Thyroid gland (tissue), 4 donors: ENCODE measurements at regions not wholly inside any gene's neighbourhood (a gene's known extent, or its start where the extent isn't known, plus 50 kb on each side); places are given as distances from the start of the nearest gene placed in this dataset.
"Not testable (repeated sequence)": the region's sequence is repeated elsewhere in the genome, so short reads cannot be mapped to it uniquely, and the experiment has no call there.

Experiments
- DNase-seq, 2 donors: peaks; one replicate each; pipeline ENCODE4 v3.0.0-alpha.2; 2019
- H3K27ac ChIP-seq, 3 donors: fragments of 200-600 bp; sonication (generic); 1 replicate in 2 of 3; 2 replicates in 1 of 3; pipeline ENCODE4 v1.5.1; 2016 to 2019; ENCODE audit warnings: mild to moderate bottlenecking in 1 of 3, moderate library complexity in 1 of 3
- H3K27me3 ChIP-seq: fragments of 200-600 bp; sonication (generic); one replicate; pipeline ENCODE4 v1.5.1; 2019
- H3K36me3 ChIP-seq, 2 donors: fragments of 200-600 bp; sonication (generic); one replicate each; pipeline ENCODE4 v1.5.1; 2016 to 2019
- H3K4me1 ChIP-seq, 2 donors: fragments of 200-600 bp; sonication (generic); one replicate each; pipeline ENCODE4 v1.5.1; 2017 to 2019
- H3K4me3 ChIP-seq, 3 donors: fragments of 200-600 bp; sonication (generic); replicated peaks in 1 of 3; 1 replicate in 2 of 3; 2 replicates in 1 of 3; pipeline ENCODE4 v1.5.1; 2016; ENCODE audit warnings: mild to moderate bottlenecking in 1 of 3
- H3K9me3 ChIP-seq: fragments of 200-600 bp; sonication (generic); one replicate; pipeline ENCODE4 v1.5.1; 2017
- POLR2A ChIP-seq, 2 donors: fragments of 450-650 bp; IDR thresholded peaks; one replicate each; pipeline ENCODE4 v1.6.1; 2017; ENCODE audit warnings: antibody characterized with exemption in 2 of 2, mild to moderate bottlenecking in 2 of 2, moderate library complexity in 1 of 2
- WGBS, 2 donors: methylation state at CpG; one replicate each; pipeline ENCODE4 v1.1.5; 2017; 5-methylcytosine and 5-hydroxymethylcytosine counted together
- intact Hi-C: fragments of 100-400 bp; cut with DNase I; formaldehyde crosslinking; loops from one replicate; pipeline ENCODE4 v1.15.1; 2023
- TF ChIP-seq, protein P1 (sequence below), 6 experiments: fragments of 200-600 bp in 3 of 6; fragments of 450-650 bp in 3 of 6; sonication (generic) in 3 of 6; IDR thresholded peaks; one replicate each; pipeline ENCODE4 v1.5.1; 2016 to 2019; ENCODE audit warnings: antibody characterized with exemption in 6 of 6, mild to moderate bottlenecking in 2 of 6, inconsistent platforms in 1 of 6, moderate library complexity in 1 of 6

DNA sequence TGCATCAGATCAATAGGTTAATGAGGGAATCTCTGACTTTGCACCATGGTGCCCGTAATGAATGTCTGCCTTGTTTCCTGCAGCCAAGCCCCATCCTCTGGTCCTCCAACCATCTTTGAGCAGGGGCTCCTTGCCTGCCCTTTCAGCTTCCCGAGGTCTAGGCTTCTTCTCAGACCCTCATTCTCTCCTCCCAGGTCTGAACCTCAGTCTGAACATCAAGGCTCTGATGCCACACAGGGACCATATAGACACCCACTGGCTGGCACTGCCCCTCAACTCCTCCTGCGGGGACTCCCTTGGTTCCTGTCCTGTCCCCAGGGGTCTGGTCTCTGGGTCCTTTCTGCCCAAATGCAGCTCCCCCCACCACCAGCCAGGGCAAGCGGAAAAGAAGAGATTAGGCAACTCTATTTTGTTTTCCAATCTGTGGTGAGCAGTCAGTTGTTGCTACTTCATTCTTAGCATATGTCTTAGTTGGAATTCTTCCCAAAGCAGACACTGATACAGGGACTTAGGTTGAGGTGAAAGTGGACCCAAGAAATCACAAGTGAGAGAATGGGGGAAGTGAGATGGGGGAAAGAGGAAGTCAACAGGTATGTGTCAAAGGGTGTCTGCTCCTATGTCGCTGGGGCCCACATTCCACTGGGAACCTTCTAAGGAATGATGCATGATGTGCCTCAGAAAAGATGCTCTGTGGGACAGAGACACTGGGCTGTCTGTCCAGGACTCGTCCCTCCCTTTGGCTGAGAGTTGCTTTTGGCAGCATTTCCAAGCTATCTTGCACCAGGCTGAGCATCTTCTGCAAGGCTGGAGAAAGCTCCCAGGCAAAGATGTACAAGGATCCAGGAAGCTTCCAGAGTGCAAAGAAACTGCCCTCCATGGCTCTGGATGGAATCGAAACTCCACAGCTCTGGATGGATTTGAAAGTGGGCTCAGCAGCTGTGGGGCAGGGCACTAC lies 1096.5 kb upstream of the TMEM132C start:
- DNase-seq = no peak
- TF ChIP-seq, protein P1, sequence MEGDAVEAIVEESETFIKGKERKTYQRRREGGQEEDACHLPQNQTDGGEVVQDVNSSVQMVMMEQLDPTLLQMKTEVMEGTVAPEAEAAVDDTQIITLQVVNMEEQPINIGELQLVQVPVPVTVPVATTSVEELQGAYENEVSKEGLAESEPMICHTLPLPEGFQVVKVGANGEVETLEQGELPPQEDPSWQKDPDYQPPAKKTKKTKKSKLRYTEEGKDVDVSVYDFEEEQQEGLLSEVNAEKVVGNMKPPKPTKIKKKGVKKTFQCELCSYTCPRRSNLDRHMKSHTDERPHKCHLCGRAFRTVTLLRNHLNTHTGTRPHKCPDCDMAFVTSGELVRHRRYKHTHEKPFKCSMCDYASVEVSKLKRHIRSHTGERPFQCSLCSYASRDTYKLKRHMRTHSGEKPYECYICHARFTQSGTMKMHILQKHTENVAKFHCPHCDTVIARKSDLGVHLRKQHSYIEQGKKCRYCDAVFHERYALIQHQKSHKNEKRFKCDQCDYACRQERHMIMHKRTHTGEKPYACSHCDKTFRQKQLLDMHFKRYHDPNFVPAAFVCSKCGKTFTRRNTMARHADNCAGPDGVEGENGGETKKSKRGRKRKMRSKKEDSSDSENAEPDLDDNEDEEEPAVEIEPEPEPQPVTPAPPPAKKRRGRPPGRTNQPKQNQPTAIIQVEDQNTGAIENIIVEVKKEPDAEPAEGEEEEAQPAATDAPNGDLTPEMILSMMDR (IDR thresholded peaks at IDR 0.05) = no peak
- TF ChIP-seq POLR2A (IDR thresholded peaks at IDR 0.05) = no peak
- H3K27me3 ChIP-seq = no peaks in the 10 kb centered on the region
- H3K4me3 ChIP-seq = no peak overlapping the region
- no peaks in the 10 kb centered on the region for H3K36me3 ChIP-seq
- H3K27ac ChIP-seq = no peak overlapping the region
- no peaks in the 10 kb centered on the region for H3K9me3 ChIP-seq
- intact Hi-C loops = no loop called here
- WGBS, 2 donors = 52 to 63% methylated on average over 7 of the region's 7 CpGs
- no peaks in the 10 kb centered on the region for H3K4me1 ChIP-seq

DNA sequence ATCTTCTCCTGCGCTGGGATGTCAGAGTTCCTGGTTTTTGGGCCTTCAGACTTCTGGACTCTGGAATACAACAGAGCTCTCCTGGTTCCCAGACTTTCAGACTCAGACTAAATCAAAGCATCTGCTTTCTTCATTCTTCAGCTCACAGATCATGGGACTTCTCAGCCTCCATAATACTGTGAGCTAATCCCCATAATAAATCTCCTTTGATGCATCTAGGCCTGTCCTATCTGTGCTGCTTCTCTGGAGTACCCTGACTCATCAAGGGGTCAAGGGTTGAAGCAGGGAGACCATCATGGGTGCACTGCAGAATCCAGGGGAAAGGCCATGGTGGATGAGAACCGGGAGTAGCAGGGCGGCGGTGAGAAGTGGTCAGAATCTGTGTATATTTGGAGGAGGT lies 1094.1 kb upstream of the TMEM132C start:
- Histone ChIP-seq H3K36me3 (no peaks in the 10 kb centered on the region), H3K27me3 (no peaks in the 10 kb centered on the region), H3K9me3 (no peaks in the 10 kb centered on the region), H3K4me3 (no peak overlapping the region), H3K27ac (no peak overlapping the region), H3K4me1 (no peaks in the 10 kb centered on the region)
- intact Hi-C loops = no loop called here
- DNase-seq = no peak
- 90 to 94% methylated on average over 4 of the region's 4 CpGs for WGBS, 2 donors
- TF ChIP-seq, protein P1 (IDR thresholded peaks at IDR 0.05) = no peak
- TF ChIP-seq POLR2A (IDR thresholded peaks at IDR 0.05) = no peak

DNA sequence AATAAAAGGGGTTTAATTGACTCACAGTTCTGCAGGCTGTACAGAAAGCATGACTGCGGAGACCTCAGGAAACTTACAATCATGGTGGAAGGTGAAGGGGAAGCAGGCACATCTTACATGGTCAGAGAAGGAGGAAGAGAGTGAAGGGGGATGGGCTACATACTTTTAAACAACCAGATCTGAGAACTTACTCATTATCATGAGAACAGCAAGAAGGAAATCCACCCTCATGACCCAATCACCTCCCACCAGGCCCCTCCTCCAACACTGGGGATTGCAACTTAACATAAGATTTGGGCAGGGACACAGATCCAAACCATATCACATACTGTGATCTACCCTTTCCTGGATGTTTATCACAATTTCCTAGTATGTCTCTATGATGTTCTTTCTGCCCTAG lies 1093.0 kb upstream of the TMEM132C start:
- H3K4me3 ChIP-seq, H3K27ac ChIP-seq, DNase-seq, H3K36me3 ChIP-seq, H3K4me1 ChIP-seq, intact Hi-C loops, H3K27me3 ChIP-seq, H3K9me3 ChIP-seq: not testable (repeated sequence)
- WGBS, 2 donors = 85 to 97% methylated on average over 1 of the region's 1 CpG

DNA sequence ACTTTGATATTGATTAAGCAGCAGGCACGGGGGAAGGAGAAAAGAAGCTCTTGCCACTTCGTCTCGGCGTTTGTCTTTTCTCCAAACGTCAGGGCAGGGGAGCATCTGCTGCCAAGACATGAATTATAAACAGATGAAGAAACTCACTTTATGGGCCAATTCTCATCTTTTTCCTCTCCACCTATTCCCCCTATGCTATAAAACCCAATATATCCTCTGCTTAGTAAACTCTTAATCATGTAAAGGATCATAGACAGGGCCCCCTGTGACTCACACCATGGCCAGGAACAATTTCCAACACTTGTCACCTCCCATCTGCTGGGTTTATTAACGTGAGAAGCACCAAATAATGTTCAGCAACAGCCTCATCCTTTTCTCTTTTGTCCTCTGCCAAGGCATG lies 1092.1 kb upstream of the TMEM132C start:
- TF ChIP-seq, protein P1 (IDR thresholded peaks at IDR 0.05) = no peak
- no peak for TF ChIP-seq POLR2A (IDR thresholded peaks at IDR 0.05)
- WGBS, 2 donors = 85% methylated on average over 6 of the region's 6 CpGs
- Histone ChIP-seq H3K9me3 (no peaks in the 10 kb centered on the region), H3K4me3 (no peak overlapping the region), H3K36me3 (no peaks in the 10 kb centered on the region), H3K27me3 (no peaks in the 10 kb centered on the region), H3K4me1 (no peaks in the 10 kb centered on the region), H3K27ac (no peak overlapping the region)
- intact Hi-C loops = no loop called here
- DNase-seq = no peak

DNA sequence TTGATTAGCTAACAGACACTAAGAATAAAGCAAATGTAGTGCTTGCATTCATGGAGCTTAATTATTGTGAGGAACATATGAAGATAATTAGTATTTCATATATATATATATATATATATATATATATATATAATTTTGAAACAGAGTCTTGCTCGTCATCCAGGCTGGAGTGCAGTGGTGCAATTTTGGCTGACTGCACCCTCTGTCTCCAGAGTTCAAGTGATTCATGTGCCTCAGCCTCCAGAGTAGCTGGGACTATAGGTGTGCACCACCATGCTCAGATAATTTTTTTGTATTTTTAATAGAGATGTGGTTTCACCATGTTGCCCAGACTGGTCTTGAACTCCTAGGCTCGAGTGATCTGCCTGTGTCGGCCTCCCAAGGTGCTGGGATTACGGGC lies 1091.6 kb upstream of the TMEM132C start:
- H3K9me3 ChIP-seq = no peaks in the 10 kb centered on the region
- H3K36me3 ChIP-seq = no peaks in the 10 kb centered on the region
- no peak for DNase-seq
- TF ChIP-seq, protein P1 (IDR thresholded peaks at IDR 0.05) = no peak
- TF ChIP-seq POLR2A (IDR thresholded peaks at IDR 0.05) = no peak
- H3K27ac ChIP-seq = no peak overlapping the region
- no peaks in the 10 kb centered on the region for H3K27me3 ChIP-seq
- H3K4me1 ChIP-seq = no peaks in the 10 kb centered on the region
- intact Hi-C loops = no loop called here
- 80 to 85% methylated on average over 4 of the region's 4 CpGs for WGBS, 2 donors
- no peak overlapping the region for H3K4me3 ChIP-seq
